HG02981 (cell line): ENCODE measurements at regions not wholly inside any gene's neighbourhood (a gene's known extent, or its start where the extent isn't known, plus 50 kb on each side); places are given as distances from the start of the nearest gene placed in this dataset.

Experiments
- ATAC-seq: cut with Tn5 transposase; IDR thresholded peaks from one replicate; pipeline ENCODE4 v1.9.1; 2021; ENCODE audit warnings: mild to moderate bottlenecking, moderate library complexity; ENCODE audit not compliant: unreplicated experiment

GRCh38 chr12:126457776-126458175 is 1392.5 kb downstream of the AACS start:
- no peak for ATAC-seq

GRCh38 chr12:126464153-126464552 is 1398.9 kb downstream of the AACS start:
- ATAC-seq: no peak

GRCh38 chr12:126469211-126469610 is 1404.0 kb downstream of the AACS start:
- ATAC-seq: no peak

- ATAC-seq: no peak
These were observed 1409.5 kb downstream of the AACS start for GRCh38 chr12:126474703-126475102.

DNA sequence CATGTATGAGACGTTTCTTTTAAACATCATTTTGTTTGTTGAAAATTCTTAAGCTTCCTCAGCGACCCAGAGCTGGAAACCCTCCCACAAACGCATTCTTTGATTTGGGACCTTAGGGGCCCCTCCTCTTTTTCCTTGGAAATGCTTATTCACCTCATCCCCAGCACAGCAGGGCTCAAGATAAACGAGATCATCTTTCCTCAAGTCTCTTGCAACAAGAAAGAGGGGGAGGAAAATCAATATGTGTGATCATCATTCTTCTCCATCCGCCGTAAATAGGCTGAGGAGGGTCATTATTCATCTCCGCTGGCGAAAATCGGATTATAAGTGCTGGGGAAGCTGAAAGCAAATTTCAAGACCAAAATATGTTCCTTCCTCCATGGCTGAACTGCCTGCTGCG is 1415.2 kb downstream of the AACS start:
- ATAC-seq: no peak

DNA sequence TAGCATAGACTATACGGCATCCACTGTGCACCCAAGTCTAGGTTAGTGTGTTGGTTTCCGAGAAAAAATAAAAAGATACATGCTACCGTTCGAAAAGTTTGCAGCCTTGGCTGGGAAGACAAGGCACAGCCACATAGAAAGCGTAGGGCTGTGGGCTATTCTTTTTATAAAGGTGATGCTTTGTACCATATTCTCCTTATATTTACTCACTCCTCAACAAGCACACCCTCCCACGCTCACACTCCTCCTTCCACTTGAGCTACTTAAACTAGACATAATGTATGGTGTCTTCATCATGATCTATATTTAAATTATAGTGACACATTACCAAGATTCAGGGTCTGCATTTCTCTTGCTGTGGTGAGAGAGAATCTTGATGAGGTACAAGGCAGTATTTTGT is 1416.5 kb downstream of the AACS start:
- no peak for ATAC-seq

GRCh38 chr12:126482238-126482889 is 1417.1 kb downstream of the AACS start:
- no peak for ATAC-seq

DNA sequence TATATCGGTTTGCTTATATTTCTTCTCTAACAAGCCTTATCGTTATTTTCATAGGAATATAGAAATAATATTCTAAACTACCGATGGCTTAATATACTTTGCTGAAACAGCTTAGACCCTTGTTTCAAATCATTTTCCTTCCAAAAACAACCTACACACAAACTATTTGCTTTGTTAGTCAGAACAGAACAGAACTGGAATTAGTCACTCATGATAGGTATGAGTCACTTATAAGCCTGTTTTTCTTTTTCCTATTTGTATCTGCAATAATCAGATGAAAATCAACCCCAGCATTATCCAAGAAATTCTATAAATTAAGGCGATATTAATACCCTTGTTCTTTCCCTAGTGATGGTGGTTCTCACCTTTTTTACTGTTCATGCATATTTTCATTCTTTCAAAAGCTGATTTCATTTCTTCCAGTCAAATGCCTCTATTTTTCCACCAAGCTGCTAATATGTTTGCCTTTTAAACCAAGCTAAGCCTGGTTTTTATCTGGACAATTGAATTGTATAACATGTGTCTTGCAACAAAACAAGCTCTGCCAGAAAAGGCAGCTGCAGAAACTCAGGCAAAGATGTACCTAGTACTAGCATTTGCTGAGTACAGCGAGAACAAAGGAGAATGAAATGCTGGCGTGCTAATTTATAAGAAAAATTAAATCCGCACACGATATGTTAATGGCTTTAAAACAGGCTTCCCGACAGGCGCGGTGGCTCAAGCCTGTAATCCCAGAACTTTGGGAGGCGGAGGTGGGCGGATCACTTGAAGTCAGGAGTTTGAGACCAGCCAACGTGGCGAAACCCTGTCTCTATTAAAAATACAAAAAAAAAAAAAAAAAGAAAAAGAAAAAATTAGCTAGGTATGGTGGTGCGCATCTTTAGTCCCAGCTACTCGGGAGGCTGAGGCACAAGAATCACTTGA is 1418.2 kb downstream of the AACS start:
- no peak for ATAC-seq

GRCh38 chr12:126487431-126487980 is 1422.3 kb downstream of the AACS start:
- no peak for ATAC-seq

GRCh38 chr12:126488806-126489205 is 1423.6 kb downstream of the AACS start:
- no peak for ATAC-seq

- ATAC-seq: no peak
These were observed 1426.9 kb downstream of the AACS start for GRCh38 chr12:126492181-126492580.

DNA sequence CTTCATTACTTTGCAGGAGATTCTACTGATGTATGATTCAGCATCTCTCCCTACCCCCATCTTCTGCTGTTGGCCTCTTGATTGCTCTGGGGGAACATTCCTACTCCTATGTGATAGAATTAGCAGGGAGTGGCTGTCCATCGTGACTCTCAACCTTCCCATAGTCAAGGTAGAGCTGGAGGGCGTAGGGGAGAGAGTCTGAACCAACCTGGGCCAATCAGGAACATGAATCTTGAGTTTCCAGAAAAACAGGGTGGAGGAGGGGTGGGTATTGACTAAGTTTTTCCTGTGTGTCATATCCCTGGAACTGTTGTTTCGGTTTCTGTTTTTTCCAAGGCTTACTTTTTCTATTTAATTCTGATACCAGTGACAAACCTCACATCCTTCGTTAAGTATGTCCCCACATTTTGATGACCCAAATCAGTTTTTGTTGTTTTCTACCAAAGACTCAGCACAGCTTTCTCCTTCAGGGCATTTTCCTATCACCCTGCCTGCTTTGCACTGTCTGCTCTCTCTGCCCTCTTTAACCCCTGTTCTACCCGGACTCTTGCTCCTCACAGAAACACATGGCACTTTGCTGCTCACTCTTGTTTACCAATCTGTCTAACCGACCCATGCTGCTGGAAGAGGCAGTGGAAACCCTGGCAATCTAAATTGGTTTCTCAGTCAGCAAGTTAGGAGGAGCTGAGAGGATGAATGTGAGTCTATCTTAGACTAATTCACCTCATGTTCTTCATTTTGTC is 1428.3 kb downstream of the AACS start:
- no peak for ATAC-seq

DNA sequence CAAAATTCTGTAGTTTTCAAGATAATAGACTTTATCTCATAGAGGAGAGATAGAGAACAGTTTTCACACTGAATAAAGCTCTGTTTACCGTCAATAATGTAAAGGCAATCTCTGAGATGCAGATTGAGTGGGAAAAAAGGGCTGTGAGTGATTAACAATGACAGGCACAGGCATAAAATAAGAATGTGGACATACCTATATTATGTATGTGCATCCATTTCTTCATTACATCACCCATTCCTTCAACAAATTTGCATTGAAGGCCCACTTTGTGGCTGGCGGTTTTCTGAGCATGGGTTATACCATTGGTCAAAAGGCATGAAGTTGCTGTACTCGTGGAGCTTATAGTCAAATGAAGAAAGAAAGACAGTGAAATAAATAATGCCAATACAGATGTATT is 1431.0 kb downstream of the AACS start:
- ATAC-seq: no peak

- no peak for ATAC-seq
These were observed 1441.4 kb downstream of the AACS start for GRCh38 chr12:126506426-126507182.

DNA sequence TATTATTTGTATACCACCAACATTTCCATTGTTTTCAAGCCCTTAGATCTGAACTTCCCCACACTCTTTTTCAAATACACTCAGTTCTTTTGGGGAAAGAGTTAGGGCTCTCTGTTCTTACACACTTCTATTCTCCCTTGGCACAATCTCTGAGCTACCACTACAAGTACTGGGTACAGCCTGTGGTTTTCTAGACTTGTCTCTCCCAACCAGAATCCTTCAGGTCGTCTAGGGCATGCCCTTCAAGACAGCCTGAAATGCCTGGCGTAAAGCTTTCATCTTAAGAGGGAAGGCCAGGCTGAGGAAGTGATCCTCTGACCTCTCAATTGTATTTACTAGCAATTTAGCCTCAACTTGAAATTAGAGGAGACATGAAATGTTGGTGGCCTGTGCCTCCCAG is 1442.0 kb downstream of the AACS start:
- no peak for ATAC-seq

- ATAC-seq: no peak
These were observed 1444.3 kb downstream of the AACS start for GRCh38 chr12:126509572-126509971.

- ATAC-seq: no peak
These were observed 1445.4 kb downstream of the AACS start for GRCh38 chr12:126510630-126511029.

DNA sequence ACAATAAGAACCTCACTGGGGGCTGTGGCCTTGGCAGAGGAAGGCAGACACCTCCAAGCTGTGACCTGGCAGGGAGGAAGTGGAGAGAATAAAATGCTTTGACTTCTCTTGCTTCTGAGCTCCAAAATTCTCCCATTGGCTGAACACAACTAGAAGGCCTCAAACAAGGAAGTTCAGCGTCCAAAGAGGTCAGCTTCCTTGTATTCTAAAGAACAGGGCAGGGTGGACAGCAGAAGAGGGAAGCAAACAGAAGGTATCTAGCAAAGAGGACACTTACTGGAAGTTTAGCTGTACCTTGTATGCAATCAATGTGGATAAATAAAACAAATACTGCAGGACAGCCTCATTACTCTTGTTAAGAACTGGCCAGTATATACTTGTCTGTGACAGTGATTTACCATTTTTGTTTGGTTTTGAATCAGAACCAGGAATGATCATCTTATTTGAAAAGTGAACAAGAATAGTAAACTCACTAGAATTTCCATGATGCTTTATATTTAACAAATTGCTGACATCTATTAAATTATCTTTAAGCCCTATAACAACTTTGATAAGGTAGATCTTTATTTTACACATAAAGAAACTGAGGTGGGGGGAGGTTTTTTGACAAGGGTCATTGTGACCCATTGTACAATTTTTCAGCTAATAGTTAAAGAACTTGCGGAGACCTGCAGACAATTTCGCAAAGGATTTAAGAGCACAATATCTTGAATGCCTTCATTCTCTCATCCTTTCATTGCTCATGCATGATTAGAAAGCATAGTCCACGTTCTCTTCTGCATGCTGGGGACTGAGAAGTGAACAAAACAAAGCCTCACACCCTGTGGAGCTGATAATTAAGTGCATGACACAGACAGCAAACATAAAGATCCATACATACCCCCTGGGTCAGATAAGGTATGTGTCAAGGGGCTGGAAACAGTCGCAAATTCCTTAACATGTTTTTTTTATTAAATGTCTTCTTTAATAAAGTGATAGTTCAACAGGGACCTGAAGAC is 1448.0 kb downstream of the AACS start:
- ATAC-seq: no peak

GRCh38 chr12:126518596-126519200 is 1453.5 kb downstream of the AACS start:
- ATAC-seq: no peak
